HEK293 (cell line): ENCODE measurements at regions not wholly inside any gene's neighbourhood (a gene's known extent, or its start where the extent isn't known, plus 50 kb on each side); places are given as distances from the start of the nearest gene placed in this dataset.

Source experiments
- CTCF ChIA-PET: fragments of 350-600 bp; formaldehyde crosslinking; extraction: SDS; loops from one replicate; lab custom pipeline; 2021; ENCODE audit warnings: antibody characterized with exemption; lab: Yijun Ruan, JAX
- POLR2A ChIA-PET: fragments of 300-600 bp; formaldehyde crosslinking; extraction: SDS; loops from one replicate; lab custom pipeline; 2020; ENCODE audit warnings: antibody characterized with exemption, inconsistent platforms; lab: Yijun Ruan, JAX
- H3K27ac ChIP-seq: fragments of 200-500 bp; sonication (Bioruptor generic); 2 replicates; pipeline ENCODE4 v1.5.1; 2014; ENCODE audit warnings: low read depth, low read length, control low read depth, inconsistent platforms; ENCODE audit errors: extremely low read depth
- H3K36me3 ChIP-seq, 2 experiments: fragments of 200-500 bp in 1 of 2; sonication (Bioruptor generic) in 1 of 2; 1 replicate in 1 of 2; 2 replicates in 1 of 2; pipeline ENCODE4 v1.5.1; 2014 to 2017; ENCODE audit warnings: inconsistent platforms in 2 of 2, low read length in 2 of 2; ENCODE audit not compliant: control insufficient read depth in 2 of 2, insufficient read depth in 1 of 2
- H3K4me1 ChIP-seq: fragments of 200-500 bp; sonication (Bioruptor generic); 2 replicates; pipeline ENCODE4 v1.5.1; 2014; ENCODE audit warnings: mild to moderate bottlenecking, low read length, inconsistent platforms; ENCODE audit not compliant: control insufficient read depth, insufficient read depth
- H3K4me3 ChIP-seq: 2 replicates; pipeline ENCODE4 v1.5.1; 2011; ENCODE audit warnings: low read depth, mild to moderate bottlenecking, control low read depth, low read length, moderate library complexity
- H3K9me3 ChIP-seq: fragments of 200-500 bp; sonication (Bioruptor generic); 2 replicates; pipeline ENCODE4 v1.5.1; 2014; ENCODE audit warnings: low read depth, low read length, inconsistent platforms; ENCODE audit not compliant: control insufficient read depth, insufficient read depth
- HOXC10 ChIP-seq: sonication (generic); formaldehyde crosslinking; IDR thresholded peaks from 2 replicates; pipeline ENCODE4 v1.8.1; 2023; ENCODE audit warnings: mild to moderate bottlenecking, missing genetic modification reagents
- KLF9 ChIP-seq: fragments of 450-650 bp; formaldehyde crosslinking; IDR thresholded peaks from 2 replicates; pipeline ENCODE4 v1.5.1; 2016; ENCODE audit warnings: missing biosample characterization, missing genetic modification characterization, low read depth
- OSR2 ChIP-seq: fragments of 450-650 bp; formaldehyde crosslinking; IDR thresholded peaks from 2 replicates; pipeline ENCODE4 v1.5.1; 2016; ENCODE audit warnings: missing biosample characterization, missing genetic modification characterization
- PRDM6 ChIP-seq: fragments of 450-650 bp; formaldehyde crosslinking; IDR thresholded peaks from 2 replicates; pipeline ENCODE4 v1.5.1; 2017; ENCODE audit warnings: missing biosample characterization, missing genetic modification characterization
- SCRT2 ChIP-seq: fragments of 450-650 bp; formaldehyde crosslinking; IDR thresholded peaks from 2 replicates; pipeline ENCODE4 v1.5.1; 2016; ENCODE audit warnings: missing biosample characterization, missing genetic modification characterization
- SP3 ChIP-seq: fragments of 450-650 bp; formaldehyde crosslinking; IDR thresholded peaks from 2 replicates; pipeline ENCODE4 v1.5.1; 2016; ENCODE audit warnings: missing biosample characterization, missing genetic modification characterization
- ZBTB26 ChIP-seq: fragments of 450-650 bp; formaldehyde crosslinking; optimal IDR thresholded peaks from 2 replicates; pipeline ENCODE3; 2016; ENCODE audit warnings: missing biosample characterization, mild to moderate bottlenecking, missing genetic modification characterization
- ZNF280C ChIP-seq: fragments of 450-650 bp; formaldehyde crosslinking; IDR thresholded peaks from 2 replicates; pipeline ENCODE4 v1.5.1; 2016; ENCODE audit warnings: missing biosample characterization, missing genetic modification characterization
- ZNF324 ChIP-seq: fragments of 450-650 bp; formaldehyde crosslinking; IDR thresholded peaks from 2 replicates; pipeline ENCODE4 v1.5.1; 2016; ENCODE audit warnings: missing biosample characterization, missing genetic modification characterization
- ZNF366 ChIP-seq: fragments of 450-650 bp; formaldehyde crosslinking; conservative IDR thresholded peaks from 2 replicates; pipeline ENCODE4 v1.5.1; 2016; ENCODE audit warnings: missing biosample characterization, missing genetic modification characterization
- ZNF394 ChIP-seq: fragments of 450-650 bp; formaldehyde crosslinking; IDR thresholded peaks from 2 replicates; pipeline ENCODE4 v1.5.1; 2016; ENCODE audit warnings: missing biosample characterization, missing genetic modification characterization, mild to moderate bottlenecking, moderate library complexity, borderline replicate concordance
- ZNF558 ChIP-seq: fragments of 450-650 bp; formaldehyde crosslinking; IDR thresholded peaks from 2 replicates; pipeline ENCODE4 v1.5.1; 2016; ENCODE audit warnings: missing biosample characterization, missing genetic modification characterization
- ZNF596 ChIP-seq: fragments of 450-650 bp; IDR thresholded peaks from 2 replicates; pipeline ENCODE4 v1.5.0; 2018; ENCODE audit warnings: missing biosample characterization, mild to moderate bottlenecking, missing genetic modification characterization, moderate library complexity
- ZNF621 ChIP-seq: fragments of 450-650 bp; formaldehyde crosslinking; IDR thresholded peaks from 2 replicates; pipeline ENCODE4 v1.5.1; 2017; ENCODE audit warnings: missing biosample characterization, missing genetic modification characterization
- ZNF704 ChIP-seq: fragments of 450-650 bp; formaldehyde crosslinking; IDR thresholded peaks from 2 replicates; pipeline ENCODE4 v1.5.1; 2016; ENCODE audit warnings: missing biosample characterization, missing genetic modification characterization
- ZNF785 ChIP-seq: fragments of 450-650 bp; formaldehyde crosslinking; IDR thresholded peaks from 2 replicates; pipeline ENCODE4 v1.5.1; 2016; ENCODE audit warnings: missing biosample characterization, missing genetic modification characterization
- ZXDB ChIP-seq: fragments of 450-650 bp; formaldehyde crosslinking; IDR thresholded peaks from 2 replicates; pipeline ENCODE4 v1.5.1; 2016; ENCODE audit warnings: missing biosample characterization, missing genetic modification characterization
- TF ChIP-seq, protein P1 (sequence below): fragments of 450-650 bp; formaldehyde crosslinking; IDR thresholded peaks from 2 replicates; pipeline ENCODE4; 2016; ENCODE audit warnings: missing biosample characterization, missing genetic modification characterization
- TF ChIP-seq, protein P2 (sequence below): sonication (generic); formaldehyde crosslinking; IDR thresholded peaks from 2 replicates; pipeline ENCODE4 v1.8.1; 2022; ENCODE audit warnings: mild to moderate bottlenecking, moderate library complexity, missing genetic modification reagents
- TF ChIP-seq, protein P3 (sequence below): IDR thresholded peaks from 2 replicates; pipeline ENCODE4 v1.6.1; 2011; ENCODE audit warnings: mild to moderate bottlenecking, low read depth, low read length, borderline replicate concordance
- TF ChIP-seq, protein P4 (sequence below): fragments of 450-650 bp; formaldehyde crosslinking; IDR thresholded peaks from 2 replicates; pipeline ENCODE4 v1.5.1; 2017; ENCODE audit warnings: missing biosample characterization, mild to moderate bottlenecking, missing genetic modification characterization, moderate library complexity

DNA sequence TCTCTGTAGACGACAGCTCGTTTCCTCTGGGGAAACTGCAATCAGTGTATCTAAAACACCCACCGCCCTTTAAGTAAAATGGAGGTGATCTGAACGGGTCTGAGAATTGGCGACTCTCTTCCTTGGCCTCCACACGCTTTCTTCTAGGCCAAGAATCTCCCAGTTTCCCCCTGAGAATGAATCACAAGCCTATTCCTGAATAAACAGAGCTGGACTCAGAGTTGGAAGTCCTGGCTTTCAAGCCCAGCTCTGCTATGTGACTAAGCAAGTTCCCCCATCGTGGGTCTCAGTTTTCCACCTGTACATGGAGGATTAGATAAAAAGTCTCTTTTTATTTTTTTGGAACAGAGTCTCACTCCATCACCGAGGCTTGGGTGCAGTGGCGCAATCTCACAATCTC lies 200.4 kb downstream of the MN1 start (continued):
- TF ChIP-seq PRDM6: no peak
- no peak for TF ChIP-seq ZNF558 (tag by site-specific recombination)
- TF ChIP-seq, all 188 proteins: peak for 0

GRCh38 chr22:27602390-27602789 lies 199.2 kb downstream of the MN1 start:
- ChIA-PET CTCF (no interaction called here), POLR2A (no interaction called here)
- Histone ChIP-seq H3K4me1 (no peaks in the 10 kb centered on the region), H3K36me3 (no peaks in the 10 kb centered on the region), H3K4me3 (no peak overlapping the region), H3K27ac (no peak overlapping the region), H3K9me3 (no peaks in the 10 kb centered on the region)
- TF ChIP-seq, protein P1, sequence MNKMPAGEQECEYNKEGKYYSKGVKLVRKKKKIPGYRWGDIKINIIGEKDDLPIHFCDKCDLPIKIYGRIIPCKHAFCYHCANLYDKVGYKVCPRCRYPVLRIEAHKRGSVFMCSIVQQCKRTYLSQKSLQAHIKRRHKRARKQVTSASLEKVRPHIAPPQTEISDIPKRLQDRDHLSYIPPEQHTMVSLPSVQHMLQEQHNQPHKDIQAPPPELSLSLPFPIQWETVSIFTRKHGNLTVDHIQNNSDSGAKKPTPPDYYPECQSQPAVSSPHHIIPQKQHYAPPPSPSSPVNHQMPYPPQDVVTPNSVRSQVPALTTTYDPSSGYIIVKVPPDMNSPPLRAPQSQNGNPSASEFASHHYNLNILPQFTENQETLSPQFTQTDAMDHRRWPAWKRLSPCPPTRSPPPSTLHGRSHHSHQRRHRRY: no peak
- TF ChIP-seq ZNF366 (tag by site-specific recombination): no peak
- TF ChIP-seq, protein P2, sequence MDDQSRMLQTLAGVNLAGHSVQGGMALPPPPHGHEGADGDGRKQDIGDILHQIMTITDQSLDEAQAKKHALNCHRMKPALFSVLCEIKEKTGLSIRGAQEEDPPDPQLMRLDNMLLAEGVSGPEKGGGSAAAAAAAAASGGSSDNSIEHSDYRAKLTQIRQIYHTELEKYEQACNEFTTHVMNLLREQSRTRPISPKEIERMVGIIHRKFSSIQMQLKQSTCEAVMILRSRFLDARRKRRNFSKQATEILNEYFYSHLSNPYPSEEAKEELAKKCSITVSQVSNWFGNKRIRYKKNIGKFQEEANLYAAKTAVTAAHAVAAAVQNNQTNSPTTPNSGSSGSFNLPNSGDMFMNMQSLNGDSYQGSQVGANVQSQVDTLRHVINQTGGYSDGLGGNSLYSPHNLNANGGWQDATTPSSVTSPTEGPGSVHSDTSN (CRISPR knock-in tag): no peak
- no peak for TF ChIP-seq HOXC10 (CRISPR knock-in tag)
- 0 out of 2 replicates have a peak, but pooled peaks have one; percentile 11 for TF ChIP-seq SP3
- peak; percentile 41; the same call in 1 of the 2 replicates for TF ChIP-seq KLF9 (tag by site-specific recombination)
- TF ChIP-seq, protein P3, sequence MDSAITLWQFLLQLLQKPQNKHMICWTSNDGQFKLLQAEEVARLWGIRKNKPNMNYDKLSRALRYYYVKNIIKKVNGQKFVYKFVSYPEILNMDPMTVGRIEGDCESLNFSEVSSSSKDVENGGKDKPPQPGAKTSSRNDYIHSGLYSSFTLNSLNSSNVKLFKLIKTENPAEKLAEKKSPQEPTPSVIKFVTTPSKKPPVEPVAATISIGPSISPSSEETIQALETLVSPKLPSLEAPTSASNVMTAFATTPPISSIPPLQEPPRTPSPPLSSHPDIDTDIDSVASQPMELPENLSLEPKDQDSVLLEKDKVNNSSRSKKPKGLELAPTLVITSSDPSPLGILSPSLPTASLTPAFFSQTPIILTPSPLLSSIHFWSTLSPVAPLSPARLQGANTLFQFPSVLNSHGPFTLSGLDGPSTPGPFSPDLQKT: no peak
- no peak for TF ChIP-seq ZNF704 (tag by site-specific recombination)
- TF ChIP-seq ZNF785: no peak

- Histone ChIP-seq H3K9me3 (no peaks in the 10 kb centered on the region), H3K36me3 (no peaks in the 10 kb centered on the region), H3K4me3 (no peak overlapping the region), H3K27ac (no peak overlapping the region), H3K4me1 (no peaks in the 10 kb centered on the region)
- ChIA-PET POLR2A (no interaction called here), CTCF (interaction anchor here (0.6 to 0.7 kb wide), 3 partner anchors 100 to 846 kb away, joined by 3 to 4 read pairs (median 3); no protein-coding TSS in a partner anchor)
- TF ChIP-seq SCRT2 (tag by site-specific recombination) (no peak), ZNF621 (tag by site-specific recombination) (no peak), ZNF324 (tag by site-specific recombination) (no peak), OSR2 (tag by site-specific recombination) (no peak), ZXDB (no peak), ZNF596 (no peak), ZBTB26 (tag by site-specific recombination) (no peak), KLF9 (tag by site-specific recombination) (no peak), ZNF280C (tag by site-specific recombination) (no peak), ZNF394 (tag by site-specific recombination) (no peak)
- TF ChIP-seq, protein P4, sequence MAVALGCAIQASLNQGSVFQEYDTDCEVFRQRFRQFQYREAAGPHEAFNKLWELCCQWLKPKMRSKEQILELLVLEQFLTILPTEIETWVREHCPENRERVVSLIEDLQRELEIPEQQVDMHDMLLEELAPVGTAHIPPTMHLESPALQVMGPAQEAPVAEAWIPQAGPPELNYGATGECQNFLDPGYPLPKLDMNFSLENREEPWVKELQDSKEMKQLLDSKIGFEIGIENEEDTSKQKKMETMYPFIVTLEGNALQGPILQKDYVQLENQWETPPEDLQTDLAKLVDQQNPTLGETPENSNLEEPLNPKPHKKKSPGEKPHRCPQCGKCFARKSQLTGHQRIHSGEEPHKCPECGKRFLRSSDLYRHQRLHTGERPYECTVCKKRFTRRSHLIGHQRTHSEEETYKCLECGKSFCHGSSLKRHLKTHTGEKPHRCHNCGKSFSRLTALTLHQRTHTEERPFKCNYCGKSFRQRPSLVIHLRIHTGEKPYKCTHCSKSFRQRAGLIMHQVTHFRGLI (tag by site-specific recombination): no peak
Observed at GRCh38 chr22:27603111-27603799, 198.3 kb downstream of the MN1 start.
